Occipital lobe (tissue), 1 donor: ENCODE measurements at regions not wholly inside any gene's neighbourhood (a gene's known extent, or its start where the extent isn't known, plus 50 kb on each side); places are given as distances from the start of the nearest gene placed in this dataset.
A peak's percentile ranks its signal among the peaks of the same experiment; 100 is the strongest.

Experiments
- DNase-seq: peaks from one replicate; lab custom pipeline; 2025; lab: John Stamatoyannopoulos, UW

DNA sequence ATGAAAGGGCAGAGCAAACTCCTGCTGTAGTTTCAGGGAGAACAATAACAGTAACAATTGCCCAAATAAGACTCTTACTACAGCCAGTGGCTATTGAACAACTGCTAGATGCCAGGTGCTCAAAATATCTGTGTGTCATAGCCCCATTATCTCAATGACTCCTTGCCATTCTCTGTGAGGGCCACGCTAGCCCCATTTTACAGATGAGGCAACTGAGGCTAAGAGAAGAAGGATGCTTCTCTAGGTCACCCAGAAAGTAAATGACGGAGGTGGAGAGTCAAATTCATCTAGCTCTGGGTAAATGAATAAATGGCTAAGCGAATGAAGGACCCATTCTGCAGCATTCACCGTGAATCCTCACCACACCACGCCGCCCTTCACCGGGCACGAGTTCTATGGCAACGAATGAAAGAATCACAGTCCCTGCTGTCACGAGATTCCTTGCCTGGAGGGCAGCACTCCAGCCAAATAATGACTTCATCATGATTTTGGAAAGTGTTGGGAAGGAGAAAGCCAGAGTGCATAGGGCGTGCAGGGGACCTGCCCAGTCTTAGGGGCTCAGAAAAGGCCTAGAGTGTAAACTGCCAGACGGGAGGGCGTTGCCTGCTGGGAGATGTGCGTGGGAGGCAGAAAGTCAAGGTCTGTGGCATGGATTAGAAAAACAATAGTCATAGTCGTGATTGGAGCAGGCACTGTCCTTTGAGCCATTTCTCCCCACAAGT, 147.2 kb downstream of the C9orf50 start:
- DNase-seq, result no peak

DNA sequence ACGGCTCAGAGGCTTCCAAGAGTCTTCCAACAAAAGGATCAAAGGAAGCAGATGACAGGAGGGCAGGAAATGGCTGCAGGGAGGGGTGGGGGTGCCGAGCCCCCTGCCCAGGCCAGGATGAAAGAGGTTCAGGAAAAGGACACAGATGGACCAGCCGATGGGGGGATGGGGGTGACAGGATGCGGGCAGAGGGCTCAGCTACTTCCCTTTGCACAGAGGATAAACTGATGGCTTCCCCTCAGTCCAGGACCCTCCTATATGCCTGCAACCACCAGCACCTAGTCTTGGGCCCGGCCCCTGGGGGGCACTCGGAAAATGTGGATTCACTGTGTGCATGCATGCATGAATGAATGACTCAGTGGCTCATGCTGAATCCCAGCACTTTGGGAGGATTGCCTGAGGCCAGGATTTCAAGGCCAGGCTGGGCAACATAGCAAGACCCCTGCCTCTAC, 148.2 kb downstream of the C9orf50 start:
- no peak for DNase-seq

DNA sequence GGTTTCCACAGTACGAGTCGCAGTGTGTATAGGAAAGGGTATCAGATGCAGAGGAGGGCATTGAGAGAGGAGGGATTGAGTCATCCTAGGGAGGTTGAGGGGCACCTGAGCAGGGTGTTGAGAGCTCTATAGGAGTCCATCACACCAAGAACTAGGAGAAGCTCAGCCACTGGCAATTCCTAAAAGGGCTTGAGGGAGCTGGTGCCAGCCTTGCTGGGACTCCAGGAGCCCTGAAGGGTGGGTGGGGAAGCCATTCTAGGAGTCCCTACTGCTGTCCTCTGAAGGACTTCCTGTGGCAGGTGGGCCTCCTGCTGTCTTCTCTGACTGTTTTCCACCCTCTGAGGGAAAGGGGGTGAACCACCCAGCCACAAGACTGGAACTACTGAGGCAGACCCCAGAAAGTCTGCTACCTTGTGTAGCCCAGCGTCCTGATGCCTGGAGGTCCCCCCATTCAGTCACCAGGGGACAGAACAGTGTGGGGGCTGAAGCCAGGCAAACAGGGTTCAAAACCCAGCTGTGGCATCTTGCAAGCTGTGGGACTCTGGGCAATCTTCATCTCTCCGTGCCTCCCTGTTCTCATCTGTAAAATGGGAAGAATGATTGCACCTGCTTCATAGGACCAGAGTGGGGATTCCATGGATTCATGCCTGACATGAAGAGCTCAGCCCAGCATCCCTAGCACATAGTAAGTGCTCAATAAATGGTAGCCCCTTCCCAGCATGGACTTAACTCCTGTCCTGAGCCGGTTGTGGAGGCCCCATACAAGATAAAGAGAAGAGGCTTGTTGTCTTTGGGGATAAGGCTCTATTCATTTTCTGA, 149.5 kb downstream of the C9orf50 start:
- DNase-seq, result no peak

DNA sequence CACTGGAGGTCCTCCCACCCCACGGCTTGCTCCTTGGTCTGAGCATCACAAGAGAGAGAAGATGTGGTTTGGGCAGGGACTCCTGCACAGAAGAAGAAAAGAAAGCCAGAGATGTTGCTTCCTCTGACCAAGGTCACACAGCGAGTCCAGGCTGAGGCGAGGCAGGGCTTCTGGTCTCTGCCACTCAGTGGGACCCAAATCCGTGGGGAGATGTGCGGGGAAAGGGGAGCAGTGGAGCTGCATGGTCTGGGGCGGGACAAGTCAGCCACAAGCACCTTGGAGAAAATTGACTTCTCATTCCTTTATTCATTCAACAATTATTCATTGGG, 150.9 kb downstream of the C9orf50 start:
- no peak for DNase-seq

DNA sequence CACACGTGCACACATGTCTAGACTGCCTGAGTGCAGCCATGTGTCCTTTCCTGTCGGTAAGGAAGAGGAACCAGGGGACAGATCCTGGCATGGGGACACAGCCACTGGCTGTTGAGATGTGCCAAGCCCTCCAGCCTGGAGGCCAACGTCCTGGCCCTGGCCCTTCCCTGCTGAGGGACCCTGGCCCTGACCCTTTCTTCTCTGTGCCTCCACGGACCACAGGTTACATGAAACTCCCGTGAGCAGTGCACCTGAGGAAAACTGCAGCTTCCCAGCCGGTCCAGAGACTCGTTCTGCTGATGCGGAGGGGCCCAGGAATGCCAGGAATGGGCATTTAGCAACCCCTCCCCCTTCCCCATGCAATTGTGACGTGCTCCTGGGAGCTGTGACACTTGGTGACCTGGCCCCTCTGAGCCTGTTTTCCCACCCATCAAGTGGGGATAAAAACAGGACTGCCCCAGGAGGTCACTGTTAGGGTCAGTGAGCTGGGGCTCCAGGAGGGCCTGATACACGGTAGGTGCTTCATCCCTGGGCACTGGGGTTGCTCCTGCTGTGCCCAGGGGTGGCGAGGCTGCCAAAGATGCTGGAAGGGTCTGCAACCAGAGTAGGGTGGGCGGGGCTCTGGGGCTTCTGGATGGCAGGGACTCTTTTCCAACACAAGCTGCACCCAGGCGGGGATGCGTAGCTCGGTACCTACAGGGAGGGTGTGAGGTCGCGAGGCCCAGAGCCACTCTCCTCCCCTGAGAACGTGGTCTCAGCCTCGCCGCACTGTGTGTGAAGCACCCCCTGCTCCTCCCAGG, 151.5 kb downstream of the C9orf50 start:
- DNase-seq, result no peak

DNA sequence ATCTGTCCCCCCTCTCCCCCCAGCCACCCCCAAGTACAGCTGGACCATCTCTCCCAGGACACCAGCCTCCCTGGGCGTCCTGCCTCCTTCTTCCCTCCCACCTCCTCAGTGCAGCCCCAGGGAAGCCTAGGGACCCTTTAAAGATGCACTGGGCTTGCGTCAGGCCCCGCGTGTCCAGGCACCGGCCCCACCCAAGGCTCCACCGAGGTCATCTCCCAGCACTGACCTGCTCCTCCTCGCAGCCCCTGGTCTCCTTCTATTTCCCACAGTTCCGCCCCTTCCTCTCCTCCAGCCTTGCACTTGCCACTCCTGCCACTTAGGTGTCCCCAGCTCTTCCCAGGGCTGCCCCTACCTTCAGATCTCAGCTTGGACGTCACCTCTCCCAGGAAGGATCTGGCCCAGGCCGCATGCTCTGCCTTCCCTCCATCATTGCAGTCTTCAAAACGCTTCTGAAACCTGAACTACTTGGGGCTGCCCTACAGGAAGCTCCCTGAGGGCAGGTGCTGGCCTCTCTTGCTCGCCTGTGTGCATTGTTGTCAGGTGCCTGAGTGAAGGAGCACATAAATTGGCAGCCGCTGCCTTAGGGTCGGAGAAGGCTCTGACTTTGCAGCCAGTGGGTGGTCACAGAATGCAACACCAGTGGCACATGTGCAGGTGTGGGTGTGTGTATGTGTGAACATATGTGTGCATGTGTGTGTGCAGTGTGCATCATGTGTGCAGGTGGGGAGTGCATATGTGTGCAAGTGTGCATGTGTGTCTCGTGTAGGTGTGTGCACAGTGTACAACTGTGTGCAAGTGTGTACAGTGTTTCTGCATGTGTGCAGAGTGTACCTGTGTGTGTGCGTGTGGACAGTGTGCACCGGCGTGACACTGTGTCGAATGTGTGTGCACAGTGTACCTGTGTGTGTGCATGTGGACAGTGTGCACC, 152.9 kb downstream of the C9orf50 start:
- DNase-seq, result no peak

DNA sequence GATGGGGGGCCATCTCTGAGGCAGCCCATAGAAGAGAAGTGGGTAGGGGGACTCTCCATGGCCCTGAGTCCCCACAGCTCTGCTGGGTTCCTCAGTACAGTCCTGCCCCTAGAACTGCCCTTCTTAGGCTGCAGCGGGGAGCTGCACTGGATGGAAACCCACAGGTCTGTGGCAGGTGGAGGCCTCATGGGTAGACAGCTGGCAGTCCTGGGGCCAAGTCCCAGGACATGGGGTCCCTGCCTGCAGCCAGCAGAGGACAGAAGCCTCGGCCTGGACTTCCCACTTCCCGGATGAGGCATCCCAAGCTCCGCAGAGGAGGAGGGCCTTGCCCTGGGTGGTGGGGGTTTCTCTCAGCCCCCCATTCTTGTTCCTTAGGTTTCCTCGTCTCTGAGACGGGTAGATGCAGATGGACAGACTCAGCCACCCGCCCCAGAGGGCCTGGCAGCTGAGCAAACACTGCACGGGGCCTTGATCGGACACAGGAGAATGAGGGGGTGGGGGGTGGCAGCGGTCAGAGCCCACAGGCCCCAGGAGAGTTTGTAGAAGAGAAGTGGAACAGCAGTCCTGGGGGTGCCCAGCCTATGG, 153.8 kb downstream of the C9orf50 start:
- no peak for DNase-seq

DNA sequence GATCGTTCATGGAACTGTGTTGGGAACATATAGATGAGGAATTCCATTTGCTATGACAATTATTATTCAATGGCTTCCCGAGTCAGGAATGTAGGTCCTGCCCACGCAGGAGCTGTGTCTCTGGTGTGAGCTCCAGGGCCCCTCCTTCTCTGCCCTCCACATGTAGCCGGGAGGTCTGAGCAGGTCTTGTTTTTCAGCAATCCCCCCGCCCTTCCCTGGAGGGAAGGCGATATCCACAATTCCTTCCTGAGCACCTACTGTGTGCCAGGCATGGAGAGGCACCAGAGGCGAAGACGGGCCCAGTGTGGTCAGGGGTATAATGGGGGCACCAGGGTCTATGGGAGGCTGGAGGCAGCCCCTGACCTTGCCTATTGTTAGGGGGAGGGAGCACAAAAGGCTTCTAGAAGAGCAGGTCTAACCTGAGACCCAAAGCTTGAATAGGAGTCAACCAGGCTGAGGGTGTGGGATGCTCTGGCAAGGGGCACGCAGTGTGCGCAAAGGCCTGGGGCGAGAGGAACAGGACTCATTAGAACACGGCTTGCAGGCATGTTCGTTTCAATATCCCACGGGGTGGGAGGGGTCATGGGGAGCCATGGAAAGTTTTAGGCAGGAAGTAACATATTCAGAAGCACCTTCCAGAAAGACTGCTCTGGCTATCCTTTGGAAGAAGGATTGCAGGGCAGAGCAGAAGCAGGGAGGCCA, 154.9 kb downstream of the C9orf50 start:
- DNase-seq, result no peak

DNA sequence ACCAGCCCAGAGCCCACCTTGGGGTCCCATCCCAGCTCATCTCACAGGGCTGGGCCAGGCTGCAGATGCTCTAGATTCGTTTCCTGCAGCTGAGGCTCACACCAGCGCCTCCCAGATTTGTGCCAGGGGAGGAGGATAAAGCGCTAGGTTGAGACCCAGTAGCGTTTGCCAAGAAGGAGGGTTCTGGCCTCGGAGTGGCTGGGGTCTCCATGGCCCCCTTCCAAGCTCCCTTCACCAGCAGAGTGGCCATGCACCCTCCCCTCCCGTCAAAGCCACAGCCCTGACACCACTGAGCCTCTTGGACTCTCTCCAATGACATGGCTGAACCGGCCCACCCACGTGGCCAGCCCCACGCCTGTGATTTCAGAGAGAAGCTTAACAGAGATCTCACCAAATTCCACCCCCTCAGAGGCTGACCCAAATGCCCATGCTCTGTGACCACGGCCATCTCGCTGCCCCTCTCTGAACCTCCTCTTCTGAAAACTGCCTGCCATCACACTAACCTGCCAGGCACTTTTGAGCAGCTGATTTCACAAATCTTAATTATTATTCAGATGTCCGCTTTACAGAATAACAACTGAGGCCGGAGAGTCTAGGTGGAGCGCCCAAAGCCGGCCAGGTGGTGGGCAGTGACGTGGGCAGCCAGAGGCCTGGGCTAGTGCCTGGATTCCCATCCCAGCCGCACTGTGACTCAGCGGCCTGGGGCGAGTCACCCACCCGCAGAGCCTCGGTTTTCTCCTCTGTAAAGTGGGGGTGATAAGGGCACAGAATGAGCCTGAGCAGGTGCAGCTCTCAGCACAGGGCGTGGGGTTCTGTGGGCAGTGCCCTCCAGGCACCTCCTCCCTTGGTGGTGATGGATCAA, 155.7 kb downstream of the C9orf50 start:
- DNase-seq, result no peak

DNA sequence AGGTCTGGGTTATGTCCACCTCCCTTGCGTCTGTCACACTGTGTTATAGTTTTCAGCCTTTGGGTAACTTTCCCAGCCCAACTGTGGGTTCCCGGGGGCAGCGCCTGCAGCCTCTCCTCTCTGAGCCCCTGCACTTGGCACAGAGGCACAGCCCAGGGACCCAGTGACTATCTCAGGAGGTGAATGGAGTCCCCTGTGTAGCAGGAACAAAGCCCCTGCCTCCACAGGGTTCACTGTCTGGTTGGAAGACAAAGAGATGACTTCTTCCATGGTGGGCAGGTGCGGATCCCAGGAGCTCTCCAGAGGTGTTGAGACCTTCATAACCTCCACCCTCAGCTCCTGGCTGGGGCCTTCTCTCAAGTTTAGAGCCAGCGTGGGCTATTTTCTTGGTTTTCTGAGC, 156.9 kb downstream of the C9orf50 start:
- no peak for DNase-seq

DNA sequence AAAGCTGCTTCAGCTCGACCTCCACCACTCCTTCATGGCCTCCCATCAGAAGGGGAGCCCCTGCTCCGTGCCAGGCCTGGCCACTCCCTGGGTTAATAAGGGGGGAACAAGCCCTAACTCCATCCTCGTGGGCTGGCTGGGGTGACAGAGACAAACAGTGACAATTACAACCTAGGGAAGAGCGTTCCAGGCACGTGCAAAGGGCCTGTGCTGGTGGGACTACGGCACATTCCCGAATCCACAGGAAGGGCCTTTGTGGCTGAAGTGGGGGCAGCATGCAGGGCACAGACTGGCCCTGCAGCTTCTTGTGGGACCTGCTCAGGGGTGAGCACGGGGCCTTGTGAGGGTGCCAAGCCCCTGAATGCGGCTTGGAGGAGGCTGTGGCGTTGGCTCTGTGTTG, 157.4 kb downstream of the C9orf50 start:
- no peak for DNase-seq

DNA sequence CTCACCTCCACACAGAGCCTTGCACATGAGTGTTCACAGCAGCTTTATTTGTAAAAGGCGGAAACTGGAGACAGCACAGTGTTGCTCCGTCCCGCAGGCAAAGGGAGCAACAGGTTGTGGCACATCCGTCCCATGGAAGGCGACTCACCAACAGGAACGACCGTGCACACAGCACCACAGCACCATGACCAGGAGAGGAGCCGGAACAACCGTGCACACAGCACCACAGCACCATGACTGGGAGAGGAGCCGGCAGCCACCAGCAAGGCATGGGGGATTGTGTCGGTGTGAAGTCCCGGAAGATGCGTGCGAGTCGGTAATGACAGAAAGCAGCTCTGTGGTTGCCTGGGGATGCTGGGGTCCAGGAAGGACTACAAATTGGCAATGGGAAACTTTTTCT, 158.5 kb downstream of the C9orf50 start:
- DNase-seq, result no peak

DNA sequence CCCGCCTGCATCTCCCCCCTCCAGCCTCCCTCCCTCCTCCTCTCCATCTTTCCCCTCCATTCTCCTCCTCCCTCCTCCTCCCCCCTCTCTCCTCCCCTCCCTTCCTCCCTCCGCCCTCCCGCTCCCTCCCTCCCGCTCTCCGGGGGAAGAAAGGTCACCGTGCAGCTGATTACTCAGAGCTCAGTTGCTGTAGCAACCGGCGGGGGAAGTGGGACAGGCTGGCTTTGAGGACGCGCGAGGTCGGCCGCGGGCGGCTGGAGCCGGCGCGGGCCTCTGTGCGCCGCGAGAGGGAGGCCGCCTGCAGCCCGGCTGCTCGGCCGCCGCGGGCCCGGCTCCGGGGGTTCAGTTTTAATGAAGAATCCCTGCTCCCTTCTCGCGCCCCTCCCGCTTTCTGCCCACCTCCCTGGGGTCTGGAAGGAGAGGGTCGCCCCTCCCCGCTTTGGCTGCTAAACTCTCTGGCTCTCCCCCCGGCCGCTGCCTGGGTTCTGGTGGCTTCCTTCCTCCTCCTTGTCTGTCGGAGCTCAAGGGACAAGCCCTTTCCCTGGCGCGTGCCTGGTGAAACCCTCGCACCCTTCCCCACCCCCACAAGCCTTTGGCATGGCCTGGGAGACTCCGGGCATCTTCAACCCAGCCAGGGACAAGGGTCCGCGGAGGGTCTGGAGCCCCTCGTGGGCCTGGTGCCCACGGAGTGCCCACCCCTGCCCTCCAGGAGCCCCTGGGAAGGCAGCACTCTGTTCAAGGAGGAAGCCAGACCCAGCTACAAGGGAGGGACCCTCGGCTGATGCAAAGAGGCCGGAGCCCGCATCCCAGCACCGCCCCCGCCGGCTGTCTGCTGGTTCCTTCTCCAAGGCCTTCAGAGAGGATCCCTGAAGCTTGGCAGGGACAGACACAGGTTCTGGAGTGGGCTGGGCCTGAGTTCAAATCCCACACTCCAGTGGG, 160.3 kb downstream of the C9orf50 start:
- peak; percentile 98 for DNase-seq

DNA sequence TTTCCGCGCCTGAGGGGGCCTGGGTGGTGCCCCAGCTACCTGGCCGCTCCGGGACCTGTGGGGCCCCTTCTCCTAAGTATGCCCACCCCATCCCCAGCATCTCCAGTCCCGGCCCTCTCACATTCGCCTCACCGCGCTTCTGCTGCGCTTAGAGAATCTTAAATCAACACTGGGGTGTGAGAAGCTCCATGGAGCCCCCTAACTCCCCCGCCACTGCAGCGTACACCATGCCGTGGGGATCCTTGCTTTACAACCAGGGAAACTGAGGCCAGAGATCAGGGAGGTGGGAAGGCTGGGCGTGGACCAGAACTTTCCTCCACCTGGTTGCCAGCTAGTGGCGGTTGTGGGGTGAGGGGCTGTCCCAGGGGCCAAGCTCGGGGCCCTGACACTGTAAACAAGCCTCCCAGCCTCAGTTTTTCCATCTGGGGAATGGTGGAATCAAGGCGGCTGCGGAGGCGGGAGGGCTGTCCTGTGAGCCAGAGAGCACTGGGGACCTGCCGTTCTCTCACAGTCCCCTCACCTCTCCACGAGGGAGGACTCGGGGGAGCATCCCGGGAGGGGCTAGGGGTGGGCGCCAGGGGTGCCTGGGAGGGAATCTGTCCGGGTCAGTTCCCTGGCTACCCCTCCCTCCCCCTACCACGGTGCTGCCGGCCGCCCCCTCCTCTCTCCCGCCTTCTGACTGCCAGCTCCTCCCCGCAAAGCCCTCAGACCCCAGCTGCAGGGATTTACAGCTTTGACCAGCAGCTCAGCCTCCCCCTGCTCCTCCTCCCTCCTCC, 161.2 kb downstream of the C9orf50 start:
- no peak for DNase-seq

DNA sequence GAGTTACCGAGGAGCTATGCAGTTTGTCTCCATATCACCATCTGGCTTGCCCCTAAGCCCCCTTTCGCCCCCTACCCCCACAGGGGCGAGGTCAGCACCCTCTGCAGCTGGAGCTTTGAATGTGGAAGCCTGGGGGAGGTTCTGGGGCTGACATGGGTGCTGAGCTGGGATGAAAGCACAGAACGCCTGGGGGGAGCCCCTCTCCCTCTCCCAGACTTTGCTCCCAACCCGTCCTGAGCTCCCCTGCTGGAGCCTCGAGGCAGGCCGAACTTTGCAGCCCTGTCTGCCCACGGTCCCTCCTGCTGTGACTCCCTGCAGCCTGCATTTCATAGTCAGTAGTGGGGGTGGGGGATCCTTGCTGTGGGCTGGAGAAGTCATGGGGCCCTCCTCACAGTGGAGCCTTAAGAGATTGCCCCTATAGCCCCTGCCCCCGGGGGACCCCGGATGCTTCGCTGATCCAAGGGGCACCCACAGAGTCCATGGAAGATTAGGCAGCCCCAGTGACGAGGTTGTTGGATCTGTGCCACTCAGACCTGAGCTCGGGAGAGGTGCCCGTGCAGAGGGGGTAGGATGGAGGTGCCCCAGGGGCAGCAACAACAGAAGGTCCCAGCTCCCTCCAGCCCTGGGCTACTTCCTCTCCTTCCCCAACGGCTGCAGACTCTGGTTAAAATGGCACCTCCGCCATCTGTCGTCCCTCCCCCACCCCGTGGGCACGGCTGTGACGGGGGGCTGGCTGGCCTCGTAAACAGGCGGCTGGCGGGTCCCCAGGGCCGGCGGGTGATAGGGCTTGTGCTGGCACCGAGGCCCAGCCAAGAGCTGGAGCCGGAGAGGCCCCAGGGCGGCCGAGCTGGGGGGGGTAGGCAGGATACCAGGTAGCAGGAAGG, 162.0 kb downstream of the C9orf50 start:
- peak; percentile 41 for DNase-seq

DNA sequence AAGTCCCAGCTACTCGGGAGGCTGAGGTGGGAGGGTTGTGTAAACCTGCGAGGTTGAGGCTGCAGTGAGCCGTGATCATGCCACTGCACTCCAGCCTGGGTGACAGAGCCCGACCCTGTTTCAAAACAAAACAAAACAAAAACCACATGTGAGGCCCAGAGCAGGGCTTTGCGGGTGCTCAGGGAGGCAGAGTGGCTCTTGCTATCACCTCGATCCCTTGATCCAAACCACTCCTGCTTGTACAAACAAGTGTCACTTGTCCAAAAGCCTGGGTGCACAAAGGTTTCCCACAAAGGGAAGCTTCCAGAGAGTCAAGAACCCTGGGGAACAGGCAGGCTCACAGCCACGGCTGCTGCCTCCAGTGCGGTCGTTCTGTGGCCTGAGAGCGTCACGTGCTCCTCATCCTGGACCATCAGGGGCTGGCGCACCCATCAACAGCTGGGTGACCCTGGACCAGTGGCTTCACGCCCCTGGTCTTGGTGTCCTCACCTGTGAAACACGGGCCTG, 162.7 kb downstream of the C9orf50 start:
- DNase-seq, result no peak
